Hindlimb muscle (tissue), 1 donor: ENCODE measurements at regions not wholly inside any gene's neighbourhood (a gene's known extent, or its start where the extent isn't known, plus 50 kb on each side); places are given as distances from the start of the nearest gene placed in this dataset.
A peak's percentile ranks its signal among the peaks of the same experiment; 100 is the strongest.

Experiments used
- DNase-seq: peaks from one replicate; pipeline ENCODE4 v3.0.0-alpha.2; 2013

- no peak for DNase-seq
Observed at GRCh38 chrX:124529786-124530185, 183.4 kb downstream of the SH2D1A start.

- DNase-seq: peak; percentile 4
Observed at GRCh38 chrX:124530803-124531202, 184.4 kb downstream of the SH2D1A start.

- DNase-seq: no peak
Observed at GRCh38 chrX:124534536-124534935, 188.2 kb downstream of the SH2D1A start.

GRCh38 chrX:124540474-124540873, 194.1 kb downstream of the SH2D1A start:
- DNase-seq: no peak

GRCh38 chrX:124548571-124548970, 202.2 kb downstream of the SH2D1A start:
- DNase-seq: no peak

GRCh38 chrX:124555036-124555595, 208.8 kb downstream of the SH2D1A start:
- no peak for DNase-seq

- no peak for DNase-seq
Observed at GRCh38 chrX:124557976-124558375, 211.6 kb downstream of the SH2D1A start.

- peak; percentile 1 for DNase-seq
Observed at GRCh38 chrX:124573468-124573867, 227.1 kb downstream of the SH2D1A start.

- no peak for DNase-seq
Observed at GRCh38 chrX:124592744-124593143, 246.4 kb downstream of the SH2D1A start.

- DNase-seq: no peak
Observed at GRCh38 chrX:124594017-124594651, 247.8 kb downstream of the SH2D1A start.

- DNase-seq: no peak
Observed at GRCh38 chrX:124605511-124605910, 259.1 kb downstream of the SH2D1A start.

GRCh38 chrX:124606724-124607123, 260.4 kb downstream of the SH2D1A start:
- no peak for DNase-seq

- no peak for DNase-seq
Observed at GRCh38 chrX:124619710-124620109, 273.3 kb downstream of the SH2D1A start.

GRCh38 chrX:124634363-124634762, 288.0 kb downstream of the SH2D1A start:
- no peak for DNase-seq

- no peak for DNase-seq
Observed at GRCh38 chrX:124641737-124642491, 295.6 kb downstream of the SH2D1A start.

- DNase-seq: no peak
Observed at GRCh38 chrX:124646403-124646802, 300.0 kb downstream of the SH2D1A start.

- no peak for DNase-seq
Observed at GRCh38 chrX:124651031-124651430, 304.7 kb downstream of the SH2D1A start.

- no peak for DNase-seq
Observed at GRCh38 chrX:124665621-124666400, 319.4 kb downstream of the SH2D1A start.

- DNase-seq: no peak
Observed at GRCh38 chrX:124679199-124679598, 332.8 kb downstream of the SH2D1A start.

- DNase-seq: no peak
Observed at GRCh38 chrX:124680287-124680686, 333.9 kb downstream of the SH2D1A start.

- no peak for DNase-seq
Observed at GRCh38 chrX:124690495-124690894, 344.1 kb downstream of the SH2D1A start.

- DNase-seq: no peak
Observed at GRCh38 chrX:124699876-124700275, 353.5 kb downstream of the SH2D1A start.

- no peak for DNase-seq
Observed at GRCh38 chrX:124717537-124717936, 371.2 kb downstream of the SH2D1A start.
